ENCODE measurements at regions not wholly inside any gene's neighbourhood (a gene's known extent, or its start where the extent isn't known, plus 50 kb on each side); places are given as distances from the start of the nearest gene placed in this dataset.

DNA sequence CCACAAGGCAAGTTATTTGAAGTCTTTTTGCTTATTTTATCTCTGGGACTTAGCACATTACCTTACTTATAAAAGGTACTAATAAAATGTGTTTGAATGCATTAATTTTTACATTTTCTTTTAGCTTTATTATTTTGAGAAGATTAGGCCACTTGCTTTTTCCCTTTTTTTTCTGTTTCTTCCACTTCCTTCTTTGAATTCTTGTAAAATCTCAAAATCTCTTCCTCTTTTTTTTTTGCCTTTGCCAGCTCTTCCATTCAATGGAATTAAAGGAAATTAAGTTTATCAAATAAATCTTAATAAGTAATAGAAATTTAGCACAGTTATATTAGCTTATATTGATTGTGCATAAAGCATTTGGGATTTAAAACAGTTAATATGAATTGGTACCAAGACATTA, 260.9 kb downstream of the SRGAP2C start:
- TF ChIP-seq POLR2A (IDR thresholded peaks at IDR 0.05) = no peak
- no peak for TF ChIP-seq CTCF (IDR thresholded peaks at IDR 0.05)
